Esophagus muscularis mucosa (tissue), 4 donors: ENCODE measurements at regions not wholly inside any gene's neighbourhood (a gene's known extent, or its start where the extent isn't known, plus 50 kb on each side); places are given as distances from the start of the nearest gene placed in this dataset.

ENCODE experiments used
- DNase-seq: peaks from one replicate; pipeline ENCODE4 v3.0.0-alpha.2; 2017; ENCODE audit errors: extremely low spot score
- H3K27ac ChIP-seq, 4 donors: fragments of 200-600 bp; sonication (generic); replicated peaks in 1 of 4; 1 replicate in 3 of 4; 2 replicates in 1 of 4; pipeline ENCODE4 v1.5.1; 2016 to 2019; ENCODE audit warnings: mild to moderate bottlenecking in 1 of 4
- H3K27me3 ChIP-seq, 4 donors: fragments of 200-600 bp; sonication (generic); one replicate each; pipeline versions ENCODE4 v1.5.1 to v1.6.0; 2016 to 2019
- H3K36me3 ChIP-seq, 4 donors: fragments of 200-600 bp; sonication (generic); one replicate each; pipeline ENCODE4 v1.5.1; 2016 to 2019
- H3K4me1 ChIP-seq, 4 donors: fragments of 200-600 bp; sonication (generic); one replicate each; pipeline ENCODE4 v1.5.1; 2016 to 2019
- H3K4me3 ChIP-seq, 4 donors: fragments of 200-600 bp; sonication (generic); 1 replicate in 2 of 4; 2 replicates in 2 of 4; pipeline ENCODE4 v1.5.1; 2016 to 2019; ENCODE audit warnings: mild to moderate bottlenecking in 4 of 4, moderate library complexity in 1 of 4
- H3K9me3 ChIP-seq, 4 donors: fragments of 200-600 bp; sonication (generic); 1 replicate in 3 of 4; 2 replicates in 1 of 4; pipeline ENCODE4 v1.5.1; 2016 to 2019
- CTCF ChIP-seq, 3 experiments: fragments of 200-600 bp in 2 of 3; fragments of 450-650 bp in 1 of 3; sonication (generic) in 2 of 3; IDR thresholded peaks; one replicate each; pipeline ENCODE4 v1.5.1; 2017 to 2019; ENCODE audit warnings: antibody characterized with exemption in 3 of 3, mild to moderate bottlenecking in 2 of 3, moderate library complexity in 1 of 3
- EP300 ChIP-seq: sonication (generic); formaldehyde crosslinking; IDR thresholded peaks from one replicate; pipeline ENCODE4 v1.6.1; 2017; ENCODE audit warnings: antibody characterized with exemption
- POLR2A ChIP-seq: fragments of 450-650 bp; IDR thresholded peaks from one replicate; pipeline ENCODE4 v1.6.1; 2017; ENCODE audit warnings: antibody characterized with exemption, moderate library complexity, mild to moderate bottlenecking, low read depth
- POLR2AphosphoS5 ChIP-seq, 2 donors: sonication (generic); formaldehyde crosslinking; IDR thresholded peaks; one replicate each; pipeline ENCODE4 v1.6.1; 2017; ENCODE audit warnings: antibody characterized with exemption in 2 of 2
- WGBS: methylation state at CpG from one replicate; pipeline ENCODE4 v1.1.5; 2018; 5-methylcytosine and 5-hydroxymethylcytosine counted together
- intact Hi-C: fragments of 100-400 bp; cut with DNase I; formaldehyde crosslinking; loops from one replicate; pipeline ENCODE4 v1.15.1; 2023

GRCh38 chr5:165723931-165724330 is 2218.5 kb downstream of the MAT2B start:
- no peaks in the 10 kb centered on the region for H3K36me3 ChIP-seq
- intact Hi-C loops, result no loop called here
- no peaks in the 10 kb centered on the region for H3K9me3 ChIP-seq
- no peak for DNase-seq
- no peak overlapping the region for H3K27ac ChIP-seq
- no peaks in the 10 kb centered on the region for H3K27me3 ChIP-seq
- no peak for TF ChIP-seq EP300
- no peak for TF ChIP-seq CTCF (IDR thresholded peaks at IDR 0.05)
- TF ChIP-seq POLR2AphosphoS5 (IDR thresholded peaks at IDR 0.05), result no peak
- TF ChIP-seq POLR2A, result no peak
- H3K4me3 ChIP-seq, result no peak overlapping the region
- no peaks in the 10 kb centered on the region for H3K4me1 ChIP-seq
- 81% methylated on average over 5 of the region's 5 CpGs for WGBS

GRCh38 chr5:165728425-165728824 is 2223.0 kb downstream of the MAT2B start:
- H3K4me3 ChIP-seq, result no peak overlapping the region
- WGBS, result 90% methylated on average over 2 of the region's 2 CpGs

GRCh38 chr5:165735388-165735787 is 2230.0 kb downstream of the MAT2B start:
- Histone ChIP-seq H3K36me3 (no peaks in the 10 kb centered on the region), H3K9me3 (peaks cover 0 to 15% (median 7%) of the 10 kb centered on the region in 4 donors), H3K27ac (no peak overlapping the region), H3K4me1 (no peaks in the 10 kb centered on the region), H3K27me3 (no peaks in the 10 kb centered on the region), H3K4me3 (no peak overlapping the region)
- intact Hi-C loops, result no loop called here
- WGBS, result 92% methylated on average over 1 of the region's 1 CpG
- no peak for DNase-seq
- TF ChIP-seq CTCF (IDR thresholded peaks at IDR 0.05) (no peak), POLR2AphosphoS5 (IDR thresholded peaks at IDR 0.05) (no peak), EP300 (no peak), POLR2A (no peak)

More at GRCh38 chr5:165728425-165728824, 2223.0 kb downstream of the MAT2B start:
- no peak for DNase-seq
- Histone ChIP-seq H3K27me3 (no peaks in the 10 kb centered on the region), H3K36me3 (no peaks in the 10 kb centered on the region), H3K4me1 (no peaks in the 10 kb centered on the region), H3K9me3 (peaks cover 0 to 9% (median 3%) of the 10 kb centered on the region in 4 donors), H3K27ac (no peak overlapping the region)
- TF ChIP-seq POLR2AphosphoS5 (IDR thresholded peaks at IDR 0.05), result no peak
- no peak for TF ChIP-seq CTCF (IDR thresholded peaks at IDR 0.05)
- no peak for TF ChIP-seq EP300
- TF ChIP-seq POLR2A, result no peak
- intact Hi-C loops, result no loop called here

- Histone ChIP-seq H3K4me3 (no peak overlapping the region), H3K36me3 (no peaks in the 10 kb centered on the region), H3K27me3 (no peaks in the 10 kb centered on the region), H3K9me3 (peaks cover 0 to 8% (median 3%) of the 10 kb centered on the region in 4 donors), H3K4me1 (no peaks in the 10 kb centered on the region), H3K27ac (no peak overlapping the region)
- no peak for DNase-seq
- TF ChIP-seq EP300, result no peak
- no peak for TF ChIP-seq POLR2A
- TF ChIP-seq CTCF (IDR thresholded peaks at IDR 0.05), result no peak
- TF ChIP-seq POLR2AphosphoS5 (IDR thresholded peaks at IDR 0.05), result no peak
- intact Hi-C loops, result no loop called here
- 81% methylated on average over 8 of the region's 8 CpGs for WGBS
These were observed 2233.8 kb downstream of the MAT2B start for GRCh38 chr5:165739079-165739741.

GRCh38 chr5:165757791-165758190 is 2252.4 kb downstream of the MAT2B start:
- no peaks in the 10 kb centered on the region for H3K9me3 ChIP-seq
- H3K4me1 ChIP-seq, result no peaks in the 10 kb centered on the region
- 70% methylated on average over 4 of the region's 4 CpGs for WGBS
- intact Hi-C loops, result no loop called here
- no peaks in the 10 kb centered on the region for H3K36me3 ChIP-seq
- TF ChIP-seq POLR2AphosphoS5 (IDR thresholded peaks at IDR 0.05), result no peak
- no peak for TF ChIP-seq CTCF (IDR thresholded peaks at IDR 0.05)
- TF ChIP-seq EP300, result no peak
- TF ChIP-seq POLR2A, result no peak
- H3K27ac ChIP-seq, result no peak overlapping the region
- H3K27me3 ChIP-seq, result peaks cover 0 to 6% (median 0%) of the 10 kb centered on the region in 4 donors
- no peak for DNase-seq
- H3K4me3 ChIP-seq, result no peak overlapping the region
